HEK293 (cell line): ENCODE measurements at regions not wholly inside any gene's neighbourhood (a gene's known extent, or its start where the extent isn't known, plus 50 kb on each side); places are given as distances from the start of the nearest gene placed in this dataset.

Source experiments
- CTCF ChIP-seq: fragments of 450-650 bp; formaldehyde crosslinking; IDR thresholded peaks from 2 replicates; pipeline ENCODE4 v1.5.1; 2016; ENCODE audit warnings: missing biosample characterization, missing genetic modification characterization
- PBX3 ChIP-seq: sonication (generic); formaldehyde crosslinking; IDR thresholded peaks from 2 replicates; pipeline ENCODE4 v1.8.1; 2022; ENCODE audit warnings: mild to moderate bottlenecking, moderate library complexity, missing genetic modification reagents
- ZIC2 ChIP-seq: fragments of 450-650 bp; formaldehyde crosslinking; IDR thresholded peaks from 2 replicates; pipeline ENCODE4 v1.5.1; 2016; ENCODE audit warnings: missing biosample characterization, missing genetic modification characterization
- ZNF391 ChIP-seq: fragments of 450-650 bp; formaldehyde crosslinking; IDR thresholded peaks from 2 replicates; pipeline ENCODE4 v1.5.1; 2016; ENCODE audit warnings: low read depth, missing biosample characterization, missing genetic modification characterization, borderline replicate concordance
- ZNF701 ChIP-seq: fragments of 450-650 bp; formaldehyde crosslinking; IDR thresholded peaks from 2 replicates; pipeline ENCODE4 v1.5.1; 2016; ENCODE audit warnings: missing biosample characterization, missing genetic modification characterization
- ZNF830 ChIP-seq: fragments of 450-650 bp; IDR thresholded peaks from 2 replicates; pipeline ENCODE4 v1.5.0; 2018; ENCODE audit warnings: missing biosample characterization, missing genetic modification characterization, low read depth, mild to moderate bottlenecking, moderate library complexity

- TF ChIP-seq PBX3 (CRISPR knock-in tag) (no peak), CTCF (no peak), ZIC2 (tag by site-specific recombination) (no peak), ZNF701 (tag by site-specific recombination) (no peak), ZNF830 (tag by site-specific recombination) (no peak), ZNF391 (tag by site-specific recombination) (no peak)
Measured at GRCh38 chr6:9121549-9121948, 686.2 kb upstream of the SLC35B3 start.
